Gastrocnemius medialis (tissue), 4 donors: ENCODE measurements at regions not wholly inside any gene's neighbourhood (a gene's known extent, or its start where the extent isn't known, plus 50 kb on each side); places are given as distances from the start of the nearest gene placed in this dataset.

ENCODE experiments used
- CTCF ChIP-seq, 5 experiments: fragments of 450-650 bp in 3 of 5; fragments of 200-600 bp in 2 of 5; sonication (generic) in 2 of 5; IDR thresholded peaks in 4 of 5; conservative IDR thresholded peaks in 1 of 5; 1 replicate in 4 of 5; 2 replicates in 1 of 5; pipeline ENCODE4 v1.5.1; 2016 to 2019; ENCODE audit warnings: antibody characterized with exemption in 5 of 5, mild to moderate bottlenecking in 3 of 5, moderate library complexity in 3 of 5
- POLR2A ChIP-seq, 2 donors: fragments of 450-650 bp; IDR thresholded peaks; one replicate each; pipeline ENCODE4 v1.6.1; 2017; ENCODE audit warnings: antibody characterized with exemption in 2 of 2, mild to moderate bottlenecking in 2 of 2, moderate library complexity in 2 of 2

GRCh38 chr15:81814882-81815455 lies 230.8 kb downstream of the MEX3B start:
- no peak for TF ChIP-seq CTCF (IDR thresholded peaks at IDR 0.05 in 4 of 5, conservative IDR thresholded peaks at IDR 0.05 in 1 of 5)
- TF ChIP-seq POLR2A (IDR thresholded peaks at IDR 0.05), result no peak
